BJ (cell line): ENCODE measurements at regions not wholly inside any gene's neighbourhood (a gene's known extent, or its start where the extent isn't known, plus 50 kb on each side); places are given as distances from the start of the nearest gene placed in this dataset.
A peak's percentile ranks its signal among the peaks of the same experiment; 100 is the strongest.
"Not testable (repeated sequence)": the region's sequence is repeated elsewhere in the genome, so short reads cannot be mapped to it uniquely, and the experiment has no call there.

Source experiments
- CTCF ChIA-PET: fragments of 350-600 bp; formaldehyde crosslinking; extraction: SDS; loops from one replicate; lab custom pipeline; 2021; ENCODE audit warnings: antibody characterized with exemption, inconsistent platforms; lab: Yijun Ruan, JAX
- POLR2A ChIA-PET: fragments of 300-600 bp; sonication (Branson Sonifier 250); formaldehyde crosslinking; extraction: SDS; loops from one replicate; lab custom pipeline; 2021; ENCODE audit warnings: antibody characterized with exemption; lab: Charles Lee
- DNase-seq: peaks from one replicate; pipeline ENCODE4 v3.0.0-alpha.2; 2011; ENCODE audit warnings: low read depth
- H3K27me3 ChIP-seq: 2 replicates; pipeline ENCODE4 v1.6.0; 2011; ENCODE audit warnings: low read length; ENCODE audit not compliant: control insufficient read depth, insufficient read depth
- H3K36me3 ChIP-seq: 2 replicates; pipeline ENCODE4 v1.5.1; 2011; ENCODE audit warnings: low read length; ENCODE audit not compliant: control insufficient read depth, insufficient read depth
- H3K4me3 ChIP-seq: 2 replicates; pipeline ENCODE4 v1.5.1; 2011; ENCODE audit warnings: low read depth, mild to moderate bottlenecking, control low read depth, low read length
- TF ChIP-seq, protein P1 (sequence below): IDR thresholded peaks from 2 replicates; pipeline ENCODE4 v1.5.1; 2011; ENCODE audit warnings: low read depth, mild to moderate bottlenecking, control low read depth, inconsistent platforms, low read length, moderate library complexity; ENCODE audit not compliant: insufficient read depth

DNA sequence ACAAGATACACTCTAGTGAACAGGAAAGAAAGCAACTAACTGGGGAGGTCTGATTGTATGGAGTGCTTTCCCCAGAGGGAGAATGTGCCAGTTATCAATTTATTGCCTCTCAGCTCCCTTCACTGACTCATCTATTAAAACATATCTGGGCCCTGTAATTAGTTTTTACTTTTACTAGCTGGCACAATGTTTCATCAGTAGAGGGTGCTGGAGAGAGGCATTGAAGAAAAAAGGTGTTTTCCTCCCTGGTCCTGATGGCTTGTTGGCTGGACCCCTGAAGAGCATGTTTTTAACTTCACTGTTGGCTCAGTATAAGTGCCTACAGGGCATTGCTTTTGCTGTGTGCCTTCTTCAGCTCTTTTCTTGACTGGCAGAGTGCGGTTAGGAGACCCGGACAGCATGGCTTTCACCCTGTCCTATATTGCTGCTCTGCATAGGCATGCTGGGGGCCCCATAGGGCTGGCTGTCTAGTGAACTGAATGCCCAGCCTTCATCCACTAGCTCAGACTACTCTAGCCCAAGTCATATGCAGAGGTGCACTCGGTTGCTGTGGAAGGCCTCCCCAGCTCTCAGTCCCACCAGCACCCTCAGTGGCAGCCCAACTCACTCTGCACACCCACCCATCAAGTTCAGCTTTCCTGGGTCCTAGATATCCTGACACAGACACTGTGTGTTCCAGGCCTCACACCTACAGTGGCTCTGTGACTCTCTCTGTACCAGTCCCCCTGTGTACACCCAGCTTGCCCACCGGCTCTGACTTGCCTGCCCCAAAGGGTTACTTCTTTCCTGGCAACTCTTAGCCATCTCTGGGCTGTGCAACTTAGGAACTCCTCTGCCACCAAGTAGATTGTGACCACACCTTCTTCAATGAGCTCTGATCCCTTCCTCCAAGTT lies 62.3 kb upstream of the ACYP2 start:
- ChIA-PET POLR2A (no interaction called here), CTCF (interaction anchor here (0.5 to 1.4 kb wide), 5 partner anchors 9 to 652 kb away, joined by 3 to 5 read pairs (median 3); no protein-coding TSS in a partner anchor)
- Histone ChIP-seq H3K4me3 (no peak overlapping the region), H3K36me3 (no peaks in the 10 kb centered on the region; the same call in 1 of the 2 replicates), H3K27me3 (no peaks in the 10 kb centered on the region)
- TF ChIP-seq, protein P1, sequence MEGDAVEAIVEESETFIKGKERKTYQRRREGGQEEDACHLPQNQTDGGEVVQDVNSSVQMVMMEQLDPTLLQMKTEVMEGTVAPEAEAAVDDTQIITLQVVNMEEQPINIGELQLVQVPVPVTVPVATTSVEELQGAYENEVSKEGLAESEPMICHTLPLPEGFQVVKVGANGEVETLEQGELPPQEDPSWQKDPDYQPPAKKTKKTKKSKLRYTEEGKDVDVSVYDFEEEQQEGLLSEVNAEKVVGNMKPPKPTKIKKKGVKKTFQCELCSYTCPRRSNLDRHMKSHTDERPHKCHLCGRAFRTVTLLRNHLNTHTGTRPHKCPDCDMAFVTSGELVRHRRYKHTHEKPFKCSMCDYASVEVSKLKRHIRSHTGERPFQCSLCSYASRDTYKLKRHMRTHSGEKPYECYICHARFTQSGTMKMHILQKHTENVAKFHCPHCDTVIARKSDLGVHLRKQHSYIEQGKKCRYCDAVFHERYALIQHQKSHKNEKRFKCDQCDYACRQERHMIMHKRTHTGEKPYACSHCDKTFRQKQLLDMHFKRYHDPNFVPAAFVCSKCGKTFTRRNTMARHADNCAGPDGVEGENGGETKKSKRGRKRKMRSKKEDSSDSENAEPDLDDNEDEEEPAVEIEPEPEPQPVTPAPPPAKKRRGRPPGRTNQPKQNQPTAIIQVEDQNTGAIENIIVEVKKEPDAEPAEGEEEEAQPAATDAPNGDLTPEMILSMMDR = peak; percentile 31
- DNase-seq = no peak

DNA sequence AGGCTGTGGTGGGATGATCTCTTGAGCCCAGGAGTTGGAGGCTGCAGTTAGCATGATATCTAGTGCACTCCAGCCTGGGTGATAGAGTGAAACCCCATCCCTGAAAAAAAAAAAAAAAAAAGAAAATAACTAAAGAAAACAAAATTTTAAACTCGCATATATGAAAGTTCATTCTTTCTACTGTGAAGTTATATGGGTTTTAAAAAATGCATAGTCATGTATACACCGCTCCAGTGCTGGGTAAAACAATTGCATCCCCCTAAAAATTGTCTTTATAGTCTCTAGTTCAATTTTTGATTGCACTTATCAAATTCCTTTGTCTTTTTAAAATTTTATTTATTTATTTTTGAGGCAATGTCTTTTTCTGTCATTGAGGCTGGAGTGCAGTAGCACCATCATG lies 65.0 kb upstream of the ACYP2 start:
- ChIA-PET CTCF (no interaction called here), POLR2A (no interaction called here)
- DNase-seq = no peak
- H3K27me3 ChIP-seq = no peaks in the 10 kb centered on the region
- H3K4me3 ChIP-seq = no peak overlapping the region
- H3K36me3 ChIP-seq = no peaks in the 10 kb centered on the region; the same call in 1 of the 2 replicates
- TF ChIP-seq, protein P1 = no peak

DNA sequence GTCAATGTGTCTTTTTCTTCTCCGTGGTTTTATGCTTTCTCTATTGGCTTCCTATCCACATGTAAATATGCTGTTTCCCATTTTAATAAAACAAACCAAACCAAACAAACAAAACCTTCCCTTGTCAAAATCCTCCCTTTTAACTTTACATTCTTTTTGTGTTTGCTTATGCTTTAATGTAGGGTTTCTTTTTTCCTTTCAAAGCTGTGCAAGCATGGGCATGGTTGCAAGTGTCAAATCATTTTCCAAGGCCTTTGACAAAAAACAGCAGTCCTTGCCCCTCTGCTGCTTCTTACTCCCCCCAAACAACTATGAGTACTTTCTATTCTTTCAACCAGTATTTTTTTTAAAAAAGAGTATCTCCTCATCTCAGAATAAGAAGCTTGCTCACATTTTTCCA lies 66.0 kb upstream of the ACYP2 start:
- POLR2A ChIA-PET = no interaction called here
- H3K36me3 ChIP-seq = no peaks in the 10 kb centered on the region; the same call in 1 of the 2 replicates
- no peak overlapping the region for H3K4me3 ChIP-seq
- no peak for DNase-seq
- TF ChIP-seq, protein P1 = no peak
- H3K27me3 ChIP-seq = no peaks in the 10 kb centered on the region
- CTCF ChIA-PET = interaction anchor here (1.3 kb wide), 1 partner anchor 10 kb away, joined by 4 read pairs; no protein-coding TSS in a partner anchor

DNA sequence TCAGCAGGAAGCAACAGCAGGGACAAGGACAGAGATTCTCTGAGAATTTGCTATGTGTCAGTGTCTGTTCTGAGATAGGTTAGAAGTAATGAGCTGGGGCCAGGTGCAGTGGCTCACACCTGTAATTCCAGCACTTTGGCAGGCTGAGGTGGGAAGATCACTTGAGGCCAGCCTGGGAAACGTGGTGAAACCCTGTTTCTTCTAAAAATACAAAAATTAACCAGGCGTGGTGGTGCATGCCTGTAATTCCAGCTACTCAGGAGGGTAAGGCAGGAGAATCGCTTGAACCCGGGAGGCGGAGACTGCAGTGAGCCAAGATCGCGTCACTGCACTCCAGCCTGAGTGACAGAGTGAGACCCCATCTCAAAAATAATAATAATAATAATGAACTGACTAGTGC lies 66.5 kb upstream of the ACYP2 start:
- ChIA-PET CTCF (interaction anchor here (0.6 to 1.3 kb wide), 2 partner anchors 10 to 526 kb away, joined by 3 to 4 read pairs; no protein-coding TSS in a partner anchor), POLR2A (interaction anchor here (0.5 kb wide), 1 partner anchor 96 kb away, joined by 3 read pairs; no protein-coding TSS in a partner anchor)
- H3K36me3 ChIP-seq, H3K27me3 ChIP-seq, DNase-seq, H3K4me3 ChIP-seq: not testable (repeated sequence)

DNA sequence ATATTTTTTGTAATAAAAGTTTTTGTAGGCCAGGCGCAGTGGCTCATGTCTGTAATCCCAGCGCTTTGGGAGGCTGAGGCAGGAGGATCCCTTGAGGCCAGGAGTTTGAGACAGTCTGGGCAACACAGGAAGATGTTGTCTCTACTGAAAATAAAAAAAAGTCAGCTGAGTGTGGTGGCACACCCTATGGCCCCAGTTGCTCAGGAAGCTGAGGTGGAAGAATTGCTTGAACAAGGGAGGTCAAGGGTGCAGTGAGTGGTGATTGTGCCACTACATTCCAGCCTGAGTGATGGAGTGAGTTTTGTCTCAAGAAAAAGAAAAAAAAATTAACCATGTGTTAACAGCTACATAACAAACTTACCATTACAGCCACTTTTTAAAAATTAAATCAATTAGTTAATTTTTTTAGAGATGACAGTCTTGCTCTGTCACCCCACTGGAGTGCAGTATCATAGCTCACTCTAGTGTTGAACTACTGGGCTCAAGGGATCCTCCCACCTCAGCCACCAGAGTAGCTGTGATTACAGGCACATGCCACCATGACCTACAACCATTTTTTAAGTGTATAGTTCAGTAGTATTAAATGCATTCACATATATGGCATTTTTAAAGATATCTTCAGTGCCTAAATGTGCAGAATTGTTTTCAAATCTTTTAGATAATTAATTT lies 67.2 kb upstream of the ACYP2 start:
- Histone ChIP-seq H3K36me3 (no peaks in the 10 kb centered on the region; the same call in 1 of the 2 replicates), H3K4me3 (no peak overlapping the region), H3K27me3 (no peaks in the 10 kb centered on the region)
- TF ChIP-seq, protein P1 = no peak
- no peak for DNase-seq
- POLR2A ChIA-PET = interaction anchor here (0.5 kb wide), 1 partner anchor 96 kb away, joined by 3 read pairs; no protein-coding TSS in a partner anchor
- CTCF ChIA-PET = interaction anchor here (0.6 kb wide), 1 partner anchor 526 kb away, joined by 3 read pairs; no protein-coding TSS in a partner anchor
